Cardiac fibroblast (primary cell): ENCODE measurements at regions not wholly inside any gene's neighbourhood (a gene's known extent, or its start where the extent isn't known, plus 50 kb on each side); places are given as distances from the start of the nearest gene placed in this dataset.

Experiments used
- DNase-seq, 2 donors: peaks; one replicate each; pipeline versions ENCODE4 v3.0.0 to v3.0.0-alpha.2; 2010; ENCODE audit warnings: low read depth in 2 of 2
- H3K4me3 ChIP-seq, 2 donors: replicated peaks in 1 of 2; 1 replicate in 1 of 2; 2 replicates in 1 of 2; pipeline ENCODE4 v1.5.1; 2011; ENCODE audit warnings: low read depth in 2 of 2, low read length in 2 of 2, mild to moderate bottlenecking in 2 of 2, moderate library complexity in 1 of 2
- TF ChIP-seq, protein P1 (sequence below): IDR thresholded peaks from one replicate; pipeline ENCODE4 v1.5.1; 2011; ENCODE audit warnings: low read depth, mild to moderate bottlenecking, low read length, inconsistent platforms

DNA sequence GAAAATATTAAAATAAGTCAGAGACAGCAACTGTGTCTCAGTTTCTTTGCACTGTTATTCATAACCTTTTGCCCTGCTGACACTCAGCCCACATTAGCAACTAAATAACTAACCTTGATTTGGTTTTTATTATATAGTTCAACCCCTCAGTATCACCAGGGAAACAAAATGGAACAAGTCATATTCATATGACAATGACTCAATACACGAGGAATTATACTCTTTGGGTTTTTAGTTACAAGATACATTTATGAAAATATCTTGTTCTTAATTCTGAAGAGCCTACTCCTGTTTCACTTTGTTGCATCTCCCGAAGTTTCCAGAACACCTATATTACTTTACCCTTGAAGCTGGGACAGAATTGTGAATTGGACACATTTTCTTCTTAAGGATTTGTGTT is 845.4 kb downstream of the EFNA5 start:
- peak in 1 of 2 donors; percentile 38 for DNase-seq
- TF ChIP-seq, protein P1, sequence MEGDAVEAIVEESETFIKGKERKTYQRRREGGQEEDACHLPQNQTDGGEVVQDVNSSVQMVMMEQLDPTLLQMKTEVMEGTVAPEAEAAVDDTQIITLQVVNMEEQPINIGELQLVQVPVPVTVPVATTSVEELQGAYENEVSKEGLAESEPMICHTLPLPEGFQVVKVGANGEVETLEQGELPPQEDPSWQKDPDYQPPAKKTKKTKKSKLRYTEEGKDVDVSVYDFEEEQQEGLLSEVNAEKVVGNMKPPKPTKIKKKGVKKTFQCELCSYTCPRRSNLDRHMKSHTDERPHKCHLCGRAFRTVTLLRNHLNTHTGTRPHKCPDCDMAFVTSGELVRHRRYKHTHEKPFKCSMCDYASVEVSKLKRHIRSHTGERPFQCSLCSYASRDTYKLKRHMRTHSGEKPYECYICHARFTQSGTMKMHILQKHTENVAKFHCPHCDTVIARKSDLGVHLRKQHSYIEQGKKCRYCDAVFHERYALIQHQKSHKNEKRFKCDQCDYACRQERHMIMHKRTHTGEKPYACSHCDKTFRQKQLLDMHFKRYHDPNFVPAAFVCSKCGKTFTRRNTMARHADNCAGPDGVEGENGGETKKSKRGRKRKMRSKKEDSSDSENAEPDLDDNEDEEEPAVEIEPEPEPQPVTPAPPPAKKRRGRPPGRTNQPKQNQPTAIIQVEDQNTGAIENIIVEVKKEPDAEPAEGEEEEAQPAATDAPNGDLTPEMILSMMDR: no peak
- no peak overlapping the region for H3K4me3 ChIP-seq

DNA sequence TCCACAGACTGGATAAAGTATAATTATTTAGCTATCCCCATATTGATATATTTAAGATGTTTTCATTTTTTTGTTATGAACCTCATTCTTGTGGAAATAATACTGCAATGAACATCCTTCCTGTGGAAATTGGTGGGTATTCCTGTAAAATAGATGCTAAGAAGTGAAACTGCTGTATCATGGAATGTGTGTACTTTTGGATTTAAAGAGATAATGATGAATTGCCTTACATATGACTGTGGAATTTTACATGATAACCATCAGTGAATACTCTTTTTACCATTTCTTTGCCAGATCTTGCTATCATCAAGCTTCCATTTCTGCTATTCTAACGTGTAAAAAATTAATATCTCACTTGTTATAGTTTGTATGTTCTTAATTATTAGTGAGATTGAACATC is 847.9 kb downstream of the EFNA5 start:
- no peak for DNase-seq
- no peak overlapping the region for H3K4me3 ChIP-seq
- TF ChIP-seq, protein P1: no peak

DNA sequence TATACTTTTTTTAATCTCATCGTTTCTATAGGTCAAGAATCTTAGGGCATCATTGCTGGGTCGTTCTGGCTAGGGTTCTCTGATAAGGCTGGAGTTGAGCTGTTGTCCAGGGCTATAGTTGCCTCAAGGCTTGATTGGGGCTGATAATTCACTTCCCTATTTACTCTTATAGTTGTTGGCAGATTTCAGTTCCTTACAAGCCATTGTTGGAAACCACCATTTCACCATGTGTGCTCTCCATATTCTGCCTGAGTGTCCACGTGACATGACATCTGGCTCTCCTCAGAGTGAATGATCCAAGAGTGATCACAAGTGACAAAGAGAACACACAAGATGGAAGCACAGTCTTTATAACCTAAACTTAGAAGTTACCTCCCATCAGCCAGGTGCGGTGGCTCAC is 852.2 kb downstream of the EFNA5 start:
- no peak overlapping the region for H3K4me3 ChIP-seq
- TF ChIP-seq, protein P1: no peak
- no peak for DNase-seq

DNA sequence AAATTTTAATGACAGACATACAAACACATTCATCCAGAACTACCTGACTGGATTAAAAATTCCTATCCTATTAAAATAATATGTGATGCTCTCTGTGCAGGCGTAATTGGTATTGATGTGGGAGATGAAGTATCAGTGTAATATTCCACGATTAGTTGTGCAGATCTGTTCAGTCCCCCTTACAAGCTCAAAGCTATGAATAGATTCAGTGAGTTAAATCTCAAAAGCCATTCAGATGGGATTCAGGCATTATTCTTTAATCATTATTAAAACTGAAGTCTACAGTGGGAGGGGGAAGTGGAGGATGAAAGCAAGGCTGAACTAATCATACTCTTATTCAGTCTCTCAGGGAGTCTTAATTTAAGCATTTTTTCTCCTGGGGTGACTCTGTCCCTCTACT is 855.8 kb downstream of the EFNA5 start:
- TF ChIP-seq, protein P1: no peak
- H3K4me3 ChIP-seq: no peak overlapping the region
- no peak for DNase-seq

DNA sequence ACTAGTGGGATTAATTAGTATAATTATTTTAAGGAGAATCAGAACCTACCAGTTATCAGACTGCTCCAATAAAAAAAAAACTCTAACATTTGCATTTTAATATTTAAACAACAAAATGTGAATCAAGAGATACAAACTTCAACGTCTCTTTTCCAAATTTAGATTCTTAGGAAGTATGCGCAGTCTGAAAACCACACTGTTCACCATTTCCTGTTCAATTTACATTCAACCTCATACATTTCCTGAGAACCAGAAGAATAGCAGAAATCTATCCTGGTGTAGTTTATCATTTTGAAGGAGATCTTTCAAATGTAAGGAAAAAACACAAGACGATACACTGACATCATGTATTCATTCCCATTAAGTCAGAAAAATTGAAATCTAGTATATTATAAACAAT is 869.2 kb downstream of the EFNA5 start:
- no peak for DNase-seq
- no peak overlapping the region for H3K4me3 ChIP-seq
- TF ChIP-seq, protein P1: no peak

DNA sequence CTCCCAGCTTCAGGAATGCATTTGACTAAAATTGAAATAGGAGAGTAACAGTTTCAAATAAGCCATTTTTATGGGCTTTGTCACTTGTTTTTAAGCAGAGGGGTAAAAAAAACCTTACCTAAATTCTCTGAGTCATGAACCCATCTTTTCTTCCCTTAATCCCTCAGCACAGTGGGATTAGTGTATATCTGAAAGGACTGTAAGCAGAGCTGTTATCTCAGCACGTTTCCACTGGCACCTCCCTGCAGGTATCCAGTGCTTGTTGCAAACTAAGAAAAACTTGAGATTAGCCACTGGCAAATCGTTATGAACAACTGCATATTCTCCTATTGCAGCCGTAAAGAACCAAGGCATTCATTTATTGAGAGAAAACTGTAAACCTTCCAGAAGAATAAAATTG is 872.7 kb downstream of the EFNA5 start:
- DNase-seq: no peak
- TF ChIP-seq, protein P1: no peak

DNA sequence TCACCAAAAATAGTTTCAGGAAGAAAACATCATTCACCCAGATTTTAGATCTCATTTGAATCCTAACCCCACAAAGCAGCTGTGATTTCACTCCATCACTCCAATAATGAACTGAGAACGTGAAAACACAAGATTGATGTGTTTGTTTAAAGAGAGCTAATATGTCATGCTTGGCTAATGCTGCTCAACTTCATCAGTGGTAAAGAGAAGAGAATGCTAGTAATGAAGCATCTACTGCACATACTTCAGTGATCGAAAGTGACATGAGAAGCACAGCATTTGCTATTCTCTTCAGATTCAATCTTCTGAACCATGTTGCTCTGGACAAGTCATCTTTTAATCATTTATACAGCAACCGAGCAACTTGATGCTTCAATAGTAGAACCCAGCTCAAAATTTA is 874.7 kb downstream of the EFNA5 start:
- TF ChIP-seq, protein P1: no peak
- no peak for DNase-seq
- no peak overlapping the region for H3K4me3 ChIP-seq

More for the DNA sequence above, 872.7 kb downstream of the EFNA5 start:
- no peak overlapping the region for H3K4me3 ChIP-seq
